ENCODE measurements at regions not wholly inside any gene's neighbourhood (a gene's known extent, or its start where the extent isn't known, plus 50 kb on each side); places are given as distances from the start of the nearest gene placed in this dataset.

DNA sequence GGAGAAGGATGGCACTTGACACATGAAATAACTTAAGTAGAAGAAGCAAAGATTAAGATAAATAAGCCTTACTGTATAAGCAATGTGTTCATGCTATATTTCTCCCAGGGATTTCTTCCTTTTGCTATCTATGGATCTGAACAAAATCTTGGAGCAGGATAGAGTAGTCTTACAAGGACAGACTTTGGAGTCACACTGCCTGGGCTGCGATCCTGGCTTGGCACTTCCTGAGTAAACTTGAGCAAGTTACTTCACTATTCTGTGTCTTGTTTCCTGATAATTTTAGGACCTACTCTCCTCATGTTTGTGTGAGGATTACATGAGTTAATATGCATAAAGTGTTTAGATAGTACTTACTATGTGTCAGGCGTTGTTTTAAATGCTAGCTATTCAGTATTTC is 340.0 kb upstream of the MAOA start:
- ChIA-PET CTCF (ENCODE audit: partially characterized antibody) (interaction anchor here (1.0 to 1.7 kb wide), 2 partner anchors 14 to 240 kb away, joined by 3 to 4 read pairs; no protein-coding TSS in a partner anchor), POLR2A (ENCODE audit: partially characterized antibody) (no interaction called here)
- Histone ChIP-seq H3K79me2 (ENCODE audit: control insufficient read depth in 1 of 2, insufficient read depth in 2 of 2, low read length in 2 of 2) (no peaks in the 10 kb centered on the region), H2BK15ac (ENCODE audit: low read length) (no peak overlapping the region), H2BK12ac (ENCODE audit: low read depth, low read length) (no peak overlapping the region), H3K4me3 (ENCODE audit: extremely low read depth in 1 of 4, insufficient read depth in 2 of 4, low read depth in 3 of 4, low read length in 4 of 4) (no peak overlapping the region), H3K9me3 (ENCODE audit: insufficient read depth in 2 of 2, low read depth in 1 of 2, low read length in 1 of 2) (no peaks in the 10 kb centered on the region; a peak in 1 of 4 replicates), H3K4ac (replicated peaks; ENCODE audit: insufficient read length, low read depth, low read length) (no peak overlapping the region), H3K36me3 (ENCODE audit: control insufficient read depth in 2 of 4, insufficient read depth in 4 of 4, low read length in 3 of 4) (no peaks in the 10 kb centered on the region), H3K23me2 (ENCODE audit: low read depth, low read length) (no peaks in the 10 kb centered on the region), H3K9ac (replicated peaks in 1 of 4; ENCODE audit: extremely low read depth in 1 of 4, low read depth in 3 of 4, low read length in 3 of 4) (no peak overlapping the region), H2BK120ac (replicated peaks; ENCODE audit: low read depth, low read length) (no peak overlapping the region), H3K56ac (replicated peaks; ENCODE audit: insufficient read length, low read depth, low read length) (no peak overlapping the region), H3K79me1 (ENCODE audit: low read depth, low read length) (no peaks in the 10 kb centered on the region), H4K20me1 (replicated peaks in 1 of 2; ENCODE audit: control insufficient read depth in 1 of 2, insufficient read depth in 2 of 2, low read length in 2 of 2) (no peaks in the 10 kb centered on the region), H3K23ac (ENCODE audit: insufficient read length) (no peak overlapping the region), H4K8ac (ENCODE audit: extremely low read depth, insufficient read depth, low read length) (no peak overlapping the region), H3K27me3 (replicated peaks in 1 of 4; ENCODE audit: control insufficient read depth in 3 of 4, extremely low read depth in 1 of 4, insufficient read depth in 3 of 4, low read length in 3 of 4) (no peaks in the 10 kb centered on the region), H2AFZ (ENCODE audit: low read length) (no peak overlapping the region), H2AK5ac (ENCODE audit: low read depth, low read length) (no peak overlapping the region), H3K4me1 (replicated peaks in 1 of 4; ENCODE audit: control insufficient read depth in 3 of 4, insufficient read depth in 4 of 4, low read length in 3 of 4) (no peaks in the 10 kb centered on the region), H4K91ac (replicated peaks; ENCODE audit: insufficient read length, low read length) (no peak overlapping the region), H2BK5ac (ENCODE audit: low read depth, low read length) (no peak overlapping the region), H3K4me2 (ENCODE audit: insufficient read depth in 1 of 2, low read depth in 2 of 2, low read length in 2 of 2) (no peak overlapping the region), H4K5ac (ENCODE audit: insufficient read length, low read depth, low read length) (no peak overlapping the region), H3K14ac (ENCODE audit: insufficient read length) (no peak overlapping the region), H3K27ac (ENCODE audit: low read depth, low read length) (no peak overlapping the region), H3K18ac (ENCODE audit: extremely low read depth, low read length) (no peak overlapping the region), H2BK20ac (ENCODE audit: low read length) (no peak overlapping the region)
- WGBS, 2 experiments (ENCODE audit: extremely low coverage in 1 of 2, insufficient coverage in 1 of 2, insufficient read length in 1 of 2, insufficient replicate concordance in 2 of 2, low coverage in 1 of 2, low lambda C conversion rate in 2 of 2, missing lambda C conversion rate in 1 of 2) = 91% methylated on average over 2 of the region's 2 CpGs; no CpG with 5 or more reads in 1 of the 2 experiments
- FAIRE-seq (no peak), DNase-seq (ENCODE audit: low read depth in 1 of 2, low spot score in 2 of 2) (no peak)
- TF ChIP-seq EZH2 (IDR thresholded peaks at IDR 0.05; ENCODE audit: low read depth, low read length, severe bottlenecking) (no peak), TEAD4 (IDR thresholded peaks at IDR 0.05; ENCODE audit: low read depth, low read length) (no peak), PHF8 (conservative IDR thresholded peaks at IDR 0.05; ENCODE audit: low read depth, low read length) (no peak), CHD1 (IDR thresholded peaks at IDR 0.05; ENCODE audit: low read depth, low read length) (no peak), SIN3A (conservative IDR thresholded peaks at IDR 0.05 in 1 of 2, IDR thresholded peaks at IDR 0.05 in 1 of 2; ENCODE audit: low read depth in 1 of 2, low read length in 2 of 2) (no peak), KDM1A (IDR thresholded peaks at IDR 0.05; ENCODE audit: borderline replicate concordance, low read length) (no peak), NANOG (IDR thresholded peaks at IDR 0.05; ENCODE audit: insufficient read depth, low read depth, low read length, poor library complexity, severe bottlenecking) (no peak)
- TF ChIP-seq, protein P1, sequence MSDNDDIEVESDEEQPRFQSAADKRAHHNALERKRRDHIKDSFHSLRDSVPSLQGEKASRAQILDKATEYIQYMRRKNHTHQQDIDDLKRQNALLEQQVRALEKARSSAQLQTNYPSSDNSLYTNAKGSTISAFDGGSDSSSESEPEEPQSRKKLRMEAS (IDR thresholded peaks at IDR 0.05) = no peak
